Suprapubic skin (tissue), 4 donors: ENCODE measurements at regions not wholly inside any gene's neighbourhood (a gene's known extent, or its start where the extent isn't known, plus 50 kb on each side); places are given as distances from the start of the nearest gene placed in this dataset.

Experiments used
- EP300 ChIP-seq: sonication (generic); formaldehyde crosslinking; IDR thresholded peaks from one replicate; pipeline ENCODE4 v1.6.1; 2017; ENCODE audit warnings: antibody characterized with exemption
- POLR2A ChIP-seq, 2 donors: fragments of 450-650 bp; IDR thresholded peaks; one replicate each; pipeline ENCODE4 v1.6.1; 2017; ENCODE audit warnings: antibody characterized with exemption in 2 of 2, mild to moderate bottlenecking in 2 of 2, moderate library complexity in 2 of 2
- POLR2AphosphoS5 ChIP-seq, 3 donors: sonication (generic); formaldehyde crosslinking; IDR thresholded peaks; one replicate each; pipeline ENCODE4 v1.6.1; 2017; ENCODE audit warnings: antibody characterized with exemption in 3 of 3
- TF ChIP-seq, protein P1 (sequence below), 2 donors: fragments of 200-600 bp in 1 of 2; fragments of 450-650 bp in 1 of 2; sonication (generic) in 1 of 2; IDR thresholded peaks; one replicate each; pipeline ENCODE4 v1.5.1; 2016 to 2019; ENCODE audit warnings: antibody characterized with exemption in 2 of 2, mild to moderate bottlenecking in 1 of 2, moderate library complexity in 1 of 2

- TF ChIP-seq EP300 (no peak), POLR2AphosphoS5 (IDR thresholded peaks at IDR 0.05) (no peak), POLR2A (IDR thresholded peaks at IDR 0.05) (no peak)
- TF ChIP-seq, protein P1, sequence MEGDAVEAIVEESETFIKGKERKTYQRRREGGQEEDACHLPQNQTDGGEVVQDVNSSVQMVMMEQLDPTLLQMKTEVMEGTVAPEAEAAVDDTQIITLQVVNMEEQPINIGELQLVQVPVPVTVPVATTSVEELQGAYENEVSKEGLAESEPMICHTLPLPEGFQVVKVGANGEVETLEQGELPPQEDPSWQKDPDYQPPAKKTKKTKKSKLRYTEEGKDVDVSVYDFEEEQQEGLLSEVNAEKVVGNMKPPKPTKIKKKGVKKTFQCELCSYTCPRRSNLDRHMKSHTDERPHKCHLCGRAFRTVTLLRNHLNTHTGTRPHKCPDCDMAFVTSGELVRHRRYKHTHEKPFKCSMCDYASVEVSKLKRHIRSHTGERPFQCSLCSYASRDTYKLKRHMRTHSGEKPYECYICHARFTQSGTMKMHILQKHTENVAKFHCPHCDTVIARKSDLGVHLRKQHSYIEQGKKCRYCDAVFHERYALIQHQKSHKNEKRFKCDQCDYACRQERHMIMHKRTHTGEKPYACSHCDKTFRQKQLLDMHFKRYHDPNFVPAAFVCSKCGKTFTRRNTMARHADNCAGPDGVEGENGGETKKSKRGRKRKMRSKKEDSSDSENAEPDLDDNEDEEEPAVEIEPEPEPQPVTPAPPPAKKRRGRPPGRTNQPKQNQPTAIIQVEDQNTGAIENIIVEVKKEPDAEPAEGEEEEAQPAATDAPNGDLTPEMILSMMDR (IDR thresholded peaks at IDR 0.05): no peak
Observed at GRCh38 chr2:210768329-210768910, 212.0 kb downstream of the CPS1 start.
